ENCODE measurements at regions not wholly inside any gene's neighbourhood (a gene's known extent, or its start where the extent isn't known, plus 50 kb on each side); places are given as distances from the start of the nearest gene placed in this dataset.

DNA sequence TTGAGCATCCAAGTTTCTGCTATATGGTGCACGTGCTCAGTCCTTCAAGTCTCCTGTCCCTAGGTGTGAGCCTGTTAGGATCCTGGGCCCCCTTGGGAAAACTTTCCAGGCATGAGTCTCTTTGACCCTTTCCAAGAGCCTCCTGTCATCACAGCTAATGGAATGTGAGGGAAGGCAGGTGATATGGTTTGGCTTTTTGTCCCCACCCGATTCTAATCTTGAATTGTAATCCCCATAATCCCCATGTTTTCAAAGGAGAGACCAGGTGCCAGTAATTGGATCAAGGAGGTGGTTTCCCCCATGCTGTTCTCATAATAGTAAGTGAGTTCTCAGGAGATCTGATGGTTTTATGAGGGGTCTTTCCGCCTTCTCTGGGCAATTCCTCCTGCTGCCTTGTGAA is 265.5 kb downstream of the ATP23 start:
- ChIA-PET CTCF (no interaction called here), POLR2A (no interaction called here)
- Histone ChIP-seq H3K36me3 (ENCODE audit: control insufficient read depth, insufficient read depth, low read length) (no peaks in the 10 kb centered on the region), H3K27me3 (ENCODE audit: control insufficient read depth, insufficient read depth, low read length) (no peaks in the 10 kb centered on the region), H3K4me3 (ENCODE audit: low read depth, low read length) (no peak overlapping the region)
- DNase-seq (ENCODE audit: low read depth), result no peak
- TF ChIP-seq, protein P1, sequence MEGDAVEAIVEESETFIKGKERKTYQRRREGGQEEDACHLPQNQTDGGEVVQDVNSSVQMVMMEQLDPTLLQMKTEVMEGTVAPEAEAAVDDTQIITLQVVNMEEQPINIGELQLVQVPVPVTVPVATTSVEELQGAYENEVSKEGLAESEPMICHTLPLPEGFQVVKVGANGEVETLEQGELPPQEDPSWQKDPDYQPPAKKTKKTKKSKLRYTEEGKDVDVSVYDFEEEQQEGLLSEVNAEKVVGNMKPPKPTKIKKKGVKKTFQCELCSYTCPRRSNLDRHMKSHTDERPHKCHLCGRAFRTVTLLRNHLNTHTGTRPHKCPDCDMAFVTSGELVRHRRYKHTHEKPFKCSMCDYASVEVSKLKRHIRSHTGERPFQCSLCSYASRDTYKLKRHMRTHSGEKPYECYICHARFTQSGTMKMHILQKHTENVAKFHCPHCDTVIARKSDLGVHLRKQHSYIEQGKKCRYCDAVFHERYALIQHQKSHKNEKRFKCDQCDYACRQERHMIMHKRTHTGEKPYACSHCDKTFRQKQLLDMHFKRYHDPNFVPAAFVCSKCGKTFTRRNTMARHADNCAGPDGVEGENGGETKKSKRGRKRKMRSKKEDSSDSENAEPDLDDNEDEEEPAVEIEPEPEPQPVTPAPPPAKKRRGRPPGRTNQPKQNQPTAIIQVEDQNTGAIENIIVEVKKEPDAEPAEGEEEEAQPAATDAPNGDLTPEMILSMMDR (IDR thresholded peaks at IDR 0.05; ENCODE audit: insufficient read depth, low read depth, low read length), result no peak

DNA sequence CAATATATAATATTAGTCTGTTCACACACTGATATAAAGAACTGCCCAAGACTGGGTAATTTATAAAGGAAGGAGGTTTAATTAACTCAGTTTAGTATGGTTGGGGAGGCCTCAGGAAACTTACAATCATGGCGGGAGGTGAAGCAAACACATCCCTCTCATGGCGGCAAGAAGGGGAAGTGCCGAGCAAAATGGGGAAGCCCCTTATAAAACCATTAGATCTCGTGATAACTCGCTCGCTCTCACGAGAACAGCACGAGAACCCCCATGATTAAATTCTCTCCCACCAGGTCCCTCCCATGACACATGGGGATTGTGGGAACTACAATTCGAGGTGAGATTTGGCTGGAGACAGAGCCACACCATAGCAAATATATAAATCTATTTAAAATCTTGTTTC is 269.8 kb downstream of the ATP23 start:
- ChIA-PET POLR2A (no interaction called here), CTCF (no interaction called here)
- DNase-seq (ENCODE audit: low read depth), result no peak
- TF ChIP-seq, protein P1 (IDR thresholded peaks at IDR 0.05; ENCODE audit: insufficient read depth, low read depth, low read length), result no peak
- H3K36me3 ChIP-seq (ENCODE audit: control insufficient read depth, insufficient read depth, low read length), result no peaks in the 10 kb centered on the region
- H3K27me3 ChIP-seq (ENCODE audit: control insufficient read depth, insufficient read depth, low read length), result no peaks in the 10 kb centered on the region
- no peak overlapping the region for H3K4me3 ChIP-seq (ENCODE audit: low read depth, low read length)

- peaks cover 2% of the 10 kb centered on the region; the same call in 1 of the 2 replicates for H3K27me3 ChIP-seq (ENCODE audit: control insufficient read depth, insufficient read depth, low read length)
- ChIA-PET POLR2A (no interaction called here), CTCF (interaction anchor here (0.6 kb wide), 1 partner anchor 234 kb away, joined by 3 read pairs; no protein-coding TSS in a partner anchor)
- TF ChIP-seq, protein P1 (IDR thresholded peaks at IDR 0.05; ENCODE audit: insufficient read depth, low read depth, low read length), result no peak
- H3K36me3 ChIP-seq (ENCODE audit: control insufficient read depth, insufficient read depth, low read length), result no peaks in the 10 kb centered on the region
- H3K4me3 ChIP-seq (ENCODE audit: low read depth, low read length), result no peak overlapping the region
- no peak for DNase-seq (ENCODE audit: low read depth)
Observed at GRCh38 chr12:58217130-58217529, 275.8 kb downstream of the ATP23 start.

- Histone ChIP-seq H3K27me3 (ENCODE audit: control insufficient read depth, insufficient read depth, low read length) (peaks cover 3% of the 10 kb centered on the region), H3K36me3 (ENCODE audit: control insufficient read depth, insufficient read depth, low read length) (no peaks in the 10 kb centered on the region), H3K4me3 (ENCODE audit: low read depth, low read length) (no peak overlapping the region)
- no peak for DNase-seq (ENCODE audit: low read depth)
- TF ChIP-seq, protein P1 (IDR thresholded peaks at IDR 0.05; ENCODE audit: insufficient read depth, low read depth, low read length), result no peak
- ChIA-PET POLR2A (no interaction called here), CTCF (interaction anchor here (0.7 to 1.5 kb wide), 3 partner anchors 15 to 101 kb away, joined by 3 read pairs; no protein-coding TSS in a partner anchor)
Observed at GRCh38 chr12:58224536-58225105, 283.3 kb downstream of the ATP23 start.

DNA sequence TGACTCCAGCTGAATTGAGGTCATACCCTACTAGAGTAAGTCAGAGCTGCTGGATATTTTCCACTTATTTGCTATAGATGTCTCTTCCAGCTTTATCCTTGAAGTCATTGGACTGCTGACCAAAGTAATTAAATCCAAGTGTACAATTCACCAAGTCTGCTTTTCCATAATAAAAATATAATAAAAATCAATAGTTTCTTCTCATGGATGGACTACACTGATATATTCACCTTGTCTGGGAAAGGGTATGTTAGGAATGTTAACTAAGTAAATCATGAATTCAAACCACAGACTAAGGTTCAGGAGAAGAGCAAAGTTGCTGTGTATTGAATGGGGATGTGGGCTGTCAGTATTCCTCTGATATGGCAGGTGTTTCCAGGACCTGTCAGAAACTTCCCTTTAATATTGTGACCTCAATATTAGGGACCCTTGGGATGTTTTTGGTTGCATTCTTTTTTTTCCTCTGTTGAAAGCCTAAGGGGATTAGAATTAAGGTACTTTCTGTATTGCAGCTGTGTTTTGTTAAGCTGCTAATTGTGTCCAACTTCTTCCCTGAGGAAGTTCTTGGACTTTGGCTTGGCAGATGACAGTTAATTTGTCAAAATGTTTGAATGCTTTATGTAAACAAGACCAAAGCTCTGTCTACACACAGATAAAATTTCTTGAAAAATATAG is 284.0 kb downstream of the ATP23 start:
- Histone ChIP-seq H3K27me3 (ENCODE audit: control insufficient read depth, insufficient read depth, low read length) (peaks cover 3% of the 10 kb centered on the region), H3K36me3 (ENCODE audit: control insufficient read depth, insufficient read depth, low read length) (no peaks in the 10 kb centered on the region), H3K4me3 (ENCODE audit: low read depth, low read length) (no peak overlapping the region)
- CTCF ChIA-PET, result interaction anchor here (0.7 to 1.5 kb wide), 3 partner anchors 14 to 101 kb away, joined by 3 read pairs; no protein-coding TSS in a partner anchor
- TF ChIP-seq, protein P1 (IDR thresholded peaks at IDR 0.05; ENCODE audit: insufficient read depth, low read depth, low read length), result no peak
- no peak for DNase-seq (ENCODE audit: low read depth)
- POLR2A ChIA-PET, result no interaction called here
